Fibroblast of skin of scalp (primary cell): ENCODE measurements at regions not wholly inside any gene's neighbourhood (a gene's known extent, or its start where the extent isn't known, plus 50 kb on each side); places are given as distances from the start of the nearest gene placed in this dataset.

Source experiments
- DNase-seq: peaks from one replicate; pipeline ENCODE4 v3.0.0-alpha.2; 2013

GRCh38 chr1:93013145-93014065 is 52.1 kb upstream of the DIPK1A start:
- DNase-seq, result no peak

DNA sequence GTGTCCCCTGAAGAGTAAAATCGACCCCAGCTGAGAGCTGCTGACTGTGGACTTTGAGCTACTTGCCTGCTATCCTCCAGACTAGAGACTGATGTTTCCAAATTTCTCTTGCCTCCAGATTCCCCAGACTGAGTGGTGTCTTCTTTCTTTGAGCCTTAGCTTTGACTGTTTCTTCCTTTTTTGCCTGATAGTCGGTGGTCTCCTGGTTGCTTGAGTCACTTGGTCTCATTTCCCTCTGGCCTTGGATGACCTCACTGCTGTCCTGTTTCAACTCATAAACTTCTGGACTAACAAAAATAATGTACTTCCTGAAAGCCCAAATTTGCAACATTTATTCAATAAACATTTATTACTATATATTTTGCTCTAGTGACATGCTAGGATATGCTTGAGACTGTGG is 52.9 kb upstream of the DIPK1A start:
- DNase-seq, result no peak

GRCh38 chr1:93015590-93015989 is 54.3 kb upstream of the DIPK1A start:
- DNase-seq, result peak; percentile 72

DNA sequence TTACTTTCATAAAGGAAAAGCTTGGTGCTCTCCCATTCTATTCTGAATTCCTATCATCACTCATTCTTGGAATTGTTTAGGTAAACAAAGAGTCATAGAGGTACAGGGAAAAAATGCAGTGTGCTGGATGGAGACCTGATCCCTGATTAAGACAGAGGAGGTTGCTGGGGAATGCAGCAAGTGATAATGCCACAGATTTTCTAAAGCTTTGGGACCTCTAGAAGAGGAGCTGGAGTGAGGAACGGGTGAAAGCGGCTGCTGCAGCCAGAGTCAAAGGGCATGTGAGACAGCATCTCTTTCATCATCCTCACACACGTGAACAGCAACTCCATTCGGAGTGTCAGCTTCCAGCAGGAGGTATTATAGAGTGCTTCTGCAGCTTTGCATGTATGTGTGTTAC is 54.9 kb upstream of the DIPK1A start:
- no peak for DNase-seq

DNA sequence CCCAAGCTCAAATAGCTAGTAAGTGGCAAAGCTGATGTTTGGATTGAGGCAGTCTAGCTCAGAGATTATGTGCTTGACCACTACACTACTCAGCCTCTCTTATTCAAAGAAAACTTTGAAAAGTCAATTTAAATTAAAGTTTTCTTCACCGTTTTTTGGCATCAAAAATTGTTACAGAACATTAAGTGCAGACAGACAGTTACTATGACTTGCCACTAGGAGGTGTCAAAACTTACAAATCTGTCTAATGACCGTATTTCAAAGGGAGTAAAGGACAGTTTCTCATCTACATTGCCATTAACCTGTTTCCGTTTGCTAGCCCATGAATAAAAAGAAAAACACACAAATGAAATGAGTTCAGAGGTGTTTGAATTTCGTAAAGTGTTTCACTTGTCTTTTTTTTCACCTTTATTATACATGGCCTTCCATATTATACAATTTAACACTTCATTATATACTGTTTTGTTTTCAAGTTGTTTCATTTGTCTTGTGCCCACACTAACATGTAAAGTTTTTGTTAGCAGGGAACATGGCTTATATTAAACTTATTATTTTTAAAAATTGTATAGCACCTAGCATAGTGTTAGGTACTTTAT is 57.4 kb upstream of the MTF2 start:
- peak; percentile 38 for DNase-seq

DNA sequence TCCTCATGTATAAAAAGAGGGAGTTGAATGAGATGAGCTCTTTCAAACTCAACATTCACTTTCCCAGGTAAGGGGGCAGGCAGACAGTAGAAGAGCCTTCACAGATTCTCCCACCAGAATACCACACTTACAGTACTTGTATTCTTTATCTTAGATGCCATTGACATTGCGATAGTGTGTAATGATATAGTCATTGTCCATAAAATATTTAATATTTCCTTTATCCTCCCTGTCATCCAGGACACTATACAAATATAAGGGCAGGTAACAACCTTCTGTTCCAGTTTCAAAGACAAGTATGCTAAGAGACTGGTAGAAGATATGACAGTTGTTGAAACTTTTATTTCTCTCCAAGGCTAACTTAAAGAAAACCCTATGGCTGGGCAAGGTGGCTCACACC is 56.5 kb upstream of the MTF2 start:
- DNase-seq, result no peak

GRCh38 chr1:93023281-93023680 is 55.8 kb upstream of the MTF2 start:
- DNase-seq, result no peak

GRCh38 chr1:93025572-93025971 is 53.5 kb upstream of the MTF2 start:
- DNase-seq, result no peak

DNA sequence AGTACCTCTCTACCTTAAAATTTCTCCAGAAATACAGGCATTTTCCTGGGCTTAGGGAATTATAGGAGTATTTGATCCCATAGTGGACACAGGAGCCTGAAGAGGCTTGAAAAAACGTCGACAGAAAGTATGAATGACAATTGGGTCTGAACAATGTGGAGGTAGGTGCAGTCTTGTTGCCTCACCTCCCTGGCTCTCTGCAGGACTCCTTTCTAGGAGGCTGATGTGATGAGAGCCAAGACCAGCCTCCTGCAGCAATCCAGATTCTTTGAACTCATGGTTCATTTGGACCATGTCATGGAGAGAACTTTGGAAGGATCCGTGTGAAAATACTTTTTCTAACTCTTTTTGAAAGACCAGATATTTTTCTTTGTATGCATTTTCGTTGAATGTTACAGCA is 50.5 kb upstream of the MTF2 start:
- no peak for DNase-seq
